ENCODE measurements at regions not wholly inside any gene's neighbourhood (a gene's known extent, or its start where the extent isn't known, plus 50 kb on each side); places are given as distances from the start of the nearest gene placed in this dataset.

DNA sequence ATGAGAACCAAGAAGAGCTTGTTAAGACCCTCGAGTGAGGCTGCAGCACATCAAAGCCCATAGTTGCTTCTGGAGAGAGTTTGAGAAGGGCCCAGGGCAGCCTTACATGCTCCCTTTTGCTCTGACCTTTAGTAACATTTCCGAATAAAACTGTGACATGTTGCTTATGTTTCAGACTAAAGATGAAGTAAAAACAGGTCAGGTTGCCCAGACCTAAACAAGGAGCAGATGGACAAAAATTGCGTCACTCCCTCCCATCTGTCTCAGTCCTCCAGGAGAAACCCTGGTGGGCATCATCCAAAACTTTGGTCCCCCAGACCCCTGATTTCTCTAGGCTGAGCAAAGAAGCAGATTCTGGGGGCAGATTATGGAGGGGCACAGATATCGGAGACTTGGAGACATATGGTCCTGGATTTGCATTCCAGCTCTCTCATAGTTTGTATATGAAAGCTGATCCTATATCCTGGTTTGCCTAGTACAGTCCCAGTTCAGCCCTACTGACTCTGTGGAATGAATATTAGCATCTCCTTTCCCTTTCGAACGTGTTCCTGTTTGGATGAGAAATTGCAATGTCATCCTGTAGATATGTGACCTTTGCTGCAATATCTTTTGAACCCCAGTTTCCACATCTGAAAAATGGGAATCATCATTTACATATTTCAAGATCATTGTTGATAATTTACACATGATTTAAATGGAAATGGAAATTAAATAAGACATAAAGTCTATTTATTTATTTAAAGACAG, 304.9 kb upstream of the USP24 start:
- peak; percentile 38 for DNase-seq

- DNase-seq = no peak
Measured at GRCh38 chr1:55519276-55519675, 304.1 kb upstream of the USP24 start.

DNA sequence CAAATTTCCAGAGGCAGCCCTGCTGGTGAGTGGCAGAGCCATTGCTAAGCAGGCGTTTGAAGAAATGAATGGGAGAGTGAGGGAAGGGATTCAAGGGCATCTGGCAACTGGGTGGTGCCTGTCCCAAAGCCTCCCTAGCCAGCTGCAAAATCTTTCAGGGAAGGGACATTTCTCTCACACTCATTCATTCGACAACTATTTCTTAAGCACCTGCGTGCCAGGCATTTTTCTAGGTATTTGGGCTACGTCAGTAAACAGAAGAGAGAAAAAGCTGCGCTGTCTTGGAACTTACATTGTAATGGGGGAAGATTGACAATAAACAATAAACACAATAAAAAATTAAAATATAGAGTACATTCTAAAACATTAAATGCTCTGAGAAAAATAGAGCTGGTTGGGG, 301.9 kb upstream of the USP24 start:
- DNase-seq = no peak

GRCh38 chr1:55514571-55514970, 299.4 kb upstream of the USP24 start:
- peak; percentile 26 for DNase-seq

GRCh38 chr1:55512466-55512865, 297.3 kb upstream of the USP24 start:
- no peak for DNase-seq

GRCh38 chr1:55507578-55507931, 292.4 kb upstream of the USP24 start:
- DNase-seq = no peak

DNA sequence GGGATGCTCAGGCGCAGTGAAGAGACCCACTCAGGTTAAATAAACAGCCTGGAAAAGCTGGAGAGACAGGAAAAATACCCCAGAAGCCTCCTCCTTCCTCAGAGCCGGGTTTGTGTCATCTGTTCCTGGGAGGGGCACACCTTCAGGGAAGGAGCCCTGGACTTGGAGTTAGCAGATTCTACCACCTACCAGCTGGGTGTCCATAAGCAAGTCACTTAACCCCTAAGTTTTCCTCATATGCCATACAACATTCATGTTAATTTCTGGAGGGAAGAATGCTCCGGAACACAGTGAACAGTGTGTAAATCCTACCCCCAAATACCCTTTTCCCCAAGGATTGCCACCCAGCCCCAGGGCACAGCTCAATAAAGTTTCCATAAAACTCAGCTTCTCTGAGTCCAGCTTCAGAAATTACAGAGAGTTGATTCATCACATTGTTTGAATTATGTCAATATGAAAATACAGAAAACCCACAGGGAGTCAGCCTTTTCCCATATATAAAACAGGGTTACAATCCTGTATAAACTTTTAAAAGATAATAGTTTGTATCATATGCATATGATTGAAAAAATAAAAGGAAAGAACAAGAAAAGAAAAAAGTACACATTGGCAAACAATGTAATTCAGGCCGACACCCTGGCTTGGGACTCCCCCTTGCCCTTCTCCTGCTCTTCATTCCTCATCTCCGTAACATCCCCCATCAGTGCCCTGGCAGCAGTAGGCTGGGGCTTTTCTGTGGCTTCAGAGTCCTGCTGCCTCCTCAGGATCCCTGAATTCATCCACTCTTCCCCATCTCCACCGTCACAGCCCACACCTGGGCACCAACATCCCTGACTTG, 291.8 kb upstream of the USP24 start:
- DNase-seq = peak; percentile 87

- no peak for DNase-seq
Measured at GRCh38 chr1:55505326-55505725, 290.2 kb upstream of the USP24 start.

GRCh38 chr1:55504306-55504731, 289.2 kb upstream of the USP24 start:
- DNase-seq = no peak

- DNase-seq = no peak
Measured at GRCh38 chr1:55503663-55504305, 288.6 kb upstream of the USP24 start.

DNA sequence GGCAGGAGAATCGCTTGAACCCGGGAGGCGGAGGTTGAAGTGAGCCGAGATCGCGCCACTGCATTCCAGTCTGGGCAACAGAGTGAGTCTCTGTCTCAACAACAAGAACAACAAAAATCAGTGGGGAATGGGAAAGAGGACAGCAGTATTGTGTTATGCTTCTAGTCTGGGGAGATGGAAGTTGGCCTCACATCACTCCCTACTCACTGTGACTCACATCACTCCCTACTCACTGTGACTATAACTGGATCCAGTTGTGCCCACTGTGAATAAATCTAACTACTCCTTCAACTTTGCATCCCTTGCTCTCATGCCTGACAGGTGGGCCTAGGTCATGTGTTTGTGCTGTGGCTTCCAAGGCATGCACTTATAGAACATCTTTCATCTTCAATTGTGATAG, 285.4 kb upstream of the USP24 start:
- DNase-seq = no peak

- DNase-seq = peak; percentile 79
Measured at GRCh38 chr1:55490547-55490946, 275.4 kb upstream of the USP24 start.

DNA sequence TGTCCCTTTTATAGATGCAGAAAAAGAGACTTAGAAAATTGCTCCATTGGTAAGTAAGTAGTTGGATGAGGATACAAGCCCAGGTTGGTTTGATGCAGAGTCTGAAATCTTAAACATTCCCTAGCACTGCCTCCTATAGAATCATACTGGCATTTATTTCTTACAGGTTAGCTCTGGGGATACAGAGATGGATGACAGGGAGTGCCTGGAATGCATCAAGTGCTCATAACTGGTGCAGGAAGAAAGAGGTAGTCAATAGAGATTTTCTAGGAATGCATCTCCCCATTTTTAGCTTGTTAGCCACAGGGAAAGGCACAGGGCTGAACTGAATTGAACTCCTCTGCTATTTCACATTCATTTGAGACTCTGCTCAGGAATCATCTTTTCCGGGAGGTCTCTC, 269.0 kb upstream of the USP24 start:
- peak; percentile 31 for DNase-seq

DNA sequence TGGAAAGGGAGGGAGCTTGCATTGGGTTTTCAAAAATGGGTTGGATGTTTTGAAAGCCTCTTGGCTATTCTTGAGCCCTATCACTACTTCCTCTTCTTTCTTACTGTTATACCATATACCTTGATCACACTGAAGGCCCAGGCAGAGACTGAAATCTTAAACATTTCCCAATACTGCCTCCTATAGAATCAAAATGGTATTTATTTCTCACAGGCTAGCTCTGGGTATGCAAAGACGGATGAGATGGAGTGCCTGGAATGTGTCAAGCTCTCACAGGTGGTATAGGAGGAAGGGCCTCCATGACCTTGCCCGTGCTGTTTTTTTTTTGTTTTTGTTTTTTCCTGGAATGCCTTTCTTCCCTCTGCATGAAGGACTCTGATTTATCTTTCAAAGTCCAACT, 268.4 kb upstream of the USP24 start:
- no peak for DNase-seq

DNA sequence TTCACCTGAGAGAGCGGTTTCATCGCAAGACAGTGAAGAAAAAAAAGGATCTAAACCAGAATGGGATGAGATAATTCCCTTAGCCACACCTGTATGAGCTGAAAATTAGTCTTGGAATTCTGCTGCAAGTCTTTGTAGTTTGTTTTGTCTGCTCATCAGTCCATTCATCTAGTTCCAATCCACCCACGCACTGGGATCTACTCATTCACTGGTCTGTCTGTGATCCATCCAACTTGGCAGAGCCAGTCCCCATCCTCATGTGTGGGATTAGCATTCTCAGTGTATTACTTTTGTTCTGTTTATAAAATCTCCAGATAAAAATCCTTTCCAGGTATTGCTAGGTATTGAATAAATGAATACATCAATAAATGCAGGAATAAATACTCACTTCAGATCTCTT, 266.5 kb upstream of the USP24 start:
- no peak for DNase-seq

DNA sequence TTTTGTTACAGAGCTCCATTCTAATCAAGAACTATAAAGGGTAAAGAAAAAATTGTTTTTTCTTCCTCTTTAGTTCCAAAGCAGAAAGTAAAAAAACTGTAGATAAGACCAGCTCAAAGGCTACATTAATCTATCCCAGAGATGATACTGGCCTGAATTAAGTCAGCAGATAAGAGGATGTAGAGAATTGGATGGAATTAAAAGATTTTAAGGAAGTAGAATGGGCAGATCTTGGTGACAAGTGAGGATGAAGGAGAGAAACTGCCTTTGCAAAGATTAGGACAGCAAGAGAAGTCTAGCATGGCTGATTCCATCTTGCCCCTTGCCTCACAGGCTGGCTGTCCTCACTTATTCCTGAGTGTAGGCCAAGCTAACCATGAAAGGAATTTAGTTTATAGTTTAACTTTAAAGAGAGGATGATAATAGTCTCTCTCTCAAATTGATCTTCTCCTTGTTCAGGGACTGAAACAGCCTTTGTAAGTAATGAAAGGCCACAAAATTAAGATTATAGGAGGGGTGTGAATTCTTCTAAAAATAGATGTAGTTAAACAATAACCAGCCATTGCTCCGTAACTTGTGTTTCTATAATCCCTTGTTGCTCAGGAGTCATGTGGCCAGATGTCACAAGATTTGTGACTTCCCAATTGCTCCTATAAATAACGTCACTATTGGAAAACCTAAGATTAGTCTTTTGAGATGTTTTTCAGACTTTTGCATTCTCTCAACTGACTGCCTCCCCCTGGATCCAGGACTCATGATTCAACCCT, 265.0 kb upstream of the USP24 start:
- no peak for DNase-seq

GRCh38 chr1:55478742-55479141, 263.6 kb upstream of the USP24 start:
- DNase-seq = peak; percentile 67

- no peak for DNase-seq
Measured at GRCh38 chr1:55477953-55478352, 262.8 kb upstream of the USP24 start.

GRCh38 chr1:55476445-55477015, 261.4 kb upstream of the USP24 start:
- peak; percentile 47 for DNase-seq

DNA sequence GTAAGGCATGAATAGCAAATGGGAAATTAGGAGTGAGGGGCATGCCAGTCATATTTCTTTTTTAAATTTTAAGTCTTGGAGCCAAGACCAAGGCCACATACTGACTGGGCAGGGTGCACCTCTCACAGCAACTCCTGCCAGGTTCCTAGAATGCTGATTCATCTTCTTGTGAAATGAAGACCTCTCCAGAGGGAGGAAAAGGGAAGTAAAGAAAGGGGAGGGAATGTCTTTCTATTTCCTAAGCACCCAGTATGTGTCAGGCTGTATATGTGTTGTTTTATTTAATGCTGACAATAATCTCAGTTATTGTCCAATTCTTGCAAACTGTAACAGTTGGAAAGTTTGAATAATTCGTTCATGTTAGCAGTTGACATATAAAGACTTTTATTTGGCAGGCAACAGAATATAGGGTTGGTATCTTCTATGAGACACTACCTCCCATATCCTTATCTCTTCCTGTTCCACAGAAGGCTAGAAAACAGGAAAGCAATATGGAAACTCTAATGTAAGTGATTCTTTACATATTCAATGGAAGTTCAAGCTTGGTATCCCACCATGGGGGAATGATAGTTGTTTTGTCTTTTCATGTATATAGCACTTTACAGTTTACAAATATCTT, 259.1 kb upstream of the USP24 start:
- peak; percentile 40 for DNase-seq

DNA sequence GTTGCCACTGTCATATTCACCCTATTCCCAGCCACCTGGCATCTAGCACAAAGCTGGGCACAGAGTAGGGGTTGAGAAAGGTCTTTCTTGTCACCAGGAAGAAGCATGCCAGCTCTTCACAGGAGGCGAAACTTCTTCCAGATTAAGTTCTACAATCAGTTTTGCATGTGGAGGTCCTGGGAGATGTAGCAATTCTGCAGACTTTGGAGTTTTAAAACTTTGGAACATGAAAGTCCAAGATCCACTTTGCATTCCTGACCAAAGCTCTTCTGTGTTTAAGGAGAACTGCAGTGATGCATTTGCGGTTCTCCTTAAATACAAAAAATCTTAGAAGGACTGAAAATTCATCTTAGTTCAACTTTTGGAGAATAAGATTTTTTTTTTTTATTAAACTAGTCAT, 258.5 kb upstream of the USP24 start:
- no peak for DNase-seq

GRCh38 chr1:55472784-55473183, 257.6 kb upstream of the USP24 start:
- no peak for DNase-seq

Measured in fibroblast of skin of scalp (primary cell).